GM18858 (cell line): ENCODE measurements at regions not wholly inside any gene's neighbourhood (a gene's known extent, or its start where the extent isn't known, plus 50 kb on each side); places are given as distances from the start of the nearest gene placed in this dataset.
"Not testable (repeated sequence)": the region's sequence is repeated elsewhere in the genome, so short reads cannot be mapped to it uniquely, and the experiment has no call there.

ENCODE experiments used
- ATAC-seq: cut with Tn5 transposase; IDR thresholded peaks from one replicate; pipeline ENCODE4 v1.9.1; 2021; ENCODE audit not compliant: unreplicated experiment

DNA sequence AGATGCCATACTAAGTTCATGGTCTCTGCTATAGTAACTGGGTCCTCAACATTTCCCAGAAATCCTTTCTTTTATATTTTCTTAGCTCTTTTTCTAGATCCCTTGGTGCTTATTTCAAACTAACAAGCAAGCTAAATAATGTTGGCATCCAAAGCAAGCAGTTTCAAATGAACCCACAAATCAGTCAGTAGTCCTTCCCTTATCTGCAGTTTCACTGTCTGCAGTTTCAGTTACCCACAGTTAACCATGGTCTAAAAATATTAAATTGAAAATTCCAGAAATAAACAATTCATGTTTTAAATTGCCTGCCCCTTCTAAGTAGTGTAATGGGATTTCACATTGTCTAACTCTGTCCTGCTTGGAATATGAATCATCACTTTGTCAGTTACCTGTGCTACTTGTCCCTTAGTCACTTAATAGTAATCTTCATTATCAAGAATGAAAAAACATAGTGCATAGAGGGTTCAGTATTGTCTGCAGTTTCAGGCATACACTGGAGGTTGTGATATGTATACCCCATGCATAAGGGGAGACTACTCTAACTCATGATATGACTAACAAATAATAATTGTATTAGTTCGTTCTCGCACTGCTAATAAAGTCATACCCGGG is 633.7 kb downstream of the MECOM start:
- ATAC-seq = no peak

DNA sequence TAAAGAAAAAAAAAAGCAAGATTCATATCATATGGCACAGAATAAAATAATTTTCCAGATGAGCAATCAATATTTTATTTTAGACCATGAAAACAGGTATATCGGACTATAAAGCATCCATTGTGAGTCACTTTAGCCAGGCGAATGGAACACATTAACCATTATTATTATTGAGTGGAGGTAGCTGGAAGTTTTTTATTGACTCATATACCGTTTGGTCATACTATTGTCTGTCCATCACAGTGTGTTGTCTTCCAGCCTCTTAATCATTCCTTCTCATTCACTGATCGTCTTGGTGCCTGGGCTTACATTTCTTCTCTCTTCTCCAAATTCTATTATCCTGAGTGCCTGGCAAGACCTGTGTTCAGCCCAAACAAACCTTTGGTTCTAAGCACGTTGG is 634.8 kb downstream of the MECOM start:
- no peak for ATAC-seq

DNA sequence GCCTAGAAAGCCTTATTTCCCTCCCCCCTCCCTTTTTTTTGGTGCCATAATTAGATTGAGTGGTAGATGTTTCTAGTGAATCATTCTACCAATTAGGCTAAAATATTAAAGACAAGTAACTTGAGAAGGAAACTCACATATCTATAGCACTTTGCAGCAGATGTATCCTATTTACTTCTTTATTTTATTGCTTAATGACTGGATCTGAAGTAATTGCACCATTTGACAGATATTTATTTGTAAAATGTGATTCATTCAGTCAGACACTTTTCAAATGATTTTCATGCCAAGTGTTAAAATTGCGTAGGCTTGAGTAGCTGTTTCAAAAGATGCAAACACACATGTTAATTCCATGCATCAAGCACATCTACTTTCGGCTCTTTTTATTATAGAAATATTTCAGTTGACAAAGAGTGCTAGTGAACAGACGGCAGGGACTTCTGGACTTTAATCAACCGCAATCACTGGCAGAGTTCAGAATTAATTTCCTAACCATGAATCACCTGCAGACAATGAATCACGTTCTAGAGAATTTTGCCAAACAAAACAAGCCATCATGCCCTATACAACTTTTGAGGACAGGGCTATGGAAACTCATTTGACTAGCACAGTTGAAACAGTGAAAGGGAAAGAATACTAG is 636.8 kb downstream of the MECOM start:
- ATAC-seq = no peak

DNA sequence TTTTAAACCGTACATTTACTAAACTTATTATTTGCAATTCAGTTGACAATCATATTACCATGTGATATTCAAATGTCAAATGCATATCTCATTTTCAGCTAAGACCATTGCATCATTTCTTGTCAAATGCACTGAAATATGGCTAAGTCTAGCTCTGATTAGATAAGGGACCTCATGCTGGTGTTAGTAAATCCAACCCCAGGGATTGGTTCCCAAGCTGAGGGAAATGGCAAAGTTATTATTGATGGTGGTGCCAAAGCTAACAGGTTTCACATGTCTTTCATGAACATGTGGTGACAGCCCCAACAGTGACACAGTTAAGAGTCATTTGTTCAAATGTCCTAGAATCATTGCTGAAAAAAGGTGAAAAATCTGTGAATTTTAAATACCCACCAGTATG is 641.1 kb downstream of the MECOM start:
- ATAC-seq = no peak

DNA sequence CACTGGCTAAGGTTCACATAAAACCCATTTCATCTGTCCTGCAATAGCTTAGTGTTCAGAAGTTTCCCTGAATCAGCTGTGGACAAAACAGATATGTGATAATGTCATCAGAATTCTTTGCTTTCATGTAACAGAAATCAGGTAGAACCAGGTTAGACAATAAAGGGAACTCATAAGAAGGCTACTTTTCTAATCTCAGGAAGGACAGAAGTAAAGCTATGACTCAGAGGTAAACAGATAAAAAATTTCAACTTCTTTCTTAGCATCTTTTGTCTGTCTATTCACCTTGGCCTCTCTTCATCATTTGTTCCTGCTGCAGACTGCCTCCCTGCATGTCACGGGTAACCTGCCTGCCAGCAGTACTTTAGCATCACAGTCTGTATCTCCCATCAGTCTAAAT is 643.1 kb downstream of the MECOM start:
- ATAC-seq = no peak

DNA sequence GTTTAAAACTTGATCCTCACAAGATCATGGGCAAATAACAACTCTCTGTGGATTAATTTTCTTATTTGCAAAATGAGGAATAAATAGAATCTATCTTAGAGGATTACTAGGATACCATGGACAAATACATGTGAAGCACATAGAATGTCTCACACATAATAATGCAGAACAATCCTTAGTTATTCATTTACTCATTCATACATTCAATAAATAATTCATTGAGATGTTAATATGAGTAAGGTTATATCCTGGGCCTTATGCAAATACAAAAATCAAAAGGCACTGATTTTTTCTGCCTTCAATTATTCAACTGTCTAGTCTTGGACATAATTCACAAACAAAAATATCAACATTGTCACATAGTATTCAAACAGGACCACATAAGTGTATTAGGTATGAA is 654.1 kb downstream of the MECOM start:
- ATAC-seq = no peak

DNA sequence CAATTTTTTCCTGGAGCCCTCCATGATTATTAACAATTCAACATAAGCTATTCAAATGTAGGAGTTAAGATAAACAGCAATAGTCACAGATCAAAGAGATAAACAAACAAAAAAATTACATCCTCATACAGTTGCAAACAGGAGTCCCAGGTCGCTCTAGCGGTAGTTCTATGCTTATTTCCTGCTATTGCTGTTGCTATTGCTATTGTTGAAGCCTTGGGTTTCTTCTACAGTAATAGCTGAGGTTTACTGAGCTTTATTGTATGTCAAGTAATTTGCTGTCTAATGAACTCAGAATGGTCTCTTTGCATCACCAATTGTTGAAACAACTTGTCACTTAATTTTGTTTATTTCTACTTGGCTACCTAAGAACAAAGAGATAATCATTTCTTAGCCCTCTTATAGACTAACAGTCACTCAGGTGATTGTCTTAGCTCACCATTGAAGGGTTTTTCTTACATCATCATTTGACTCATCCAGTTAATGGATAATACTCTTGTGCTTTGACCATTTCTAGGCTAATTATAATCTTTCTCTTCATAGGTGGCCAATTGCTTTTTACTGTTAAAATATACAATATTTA is 654.6 kb downstream of the MECOM start:
- ATAC-seq = no peak

DNA sequence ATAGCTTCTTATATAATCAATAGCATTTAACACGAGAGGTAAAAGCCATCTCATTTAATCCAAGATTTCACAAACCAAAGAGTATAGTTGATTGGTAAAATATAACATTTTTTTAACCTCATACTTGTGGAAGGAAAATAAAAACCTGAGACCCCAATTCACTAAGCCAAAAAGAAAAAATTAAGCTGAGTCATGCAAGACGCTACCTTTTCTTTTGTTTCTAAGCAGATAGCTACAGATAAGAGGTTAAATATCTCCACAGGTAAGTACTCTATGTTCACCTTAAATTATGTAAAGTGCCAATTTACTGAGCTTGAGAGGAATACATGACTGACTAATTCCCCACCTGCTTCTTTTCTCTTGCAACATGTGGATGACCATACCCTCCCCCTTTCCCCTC is 656.4 kb downstream of the MECOM start:
- ATAC-seq = no peak

DNA sequence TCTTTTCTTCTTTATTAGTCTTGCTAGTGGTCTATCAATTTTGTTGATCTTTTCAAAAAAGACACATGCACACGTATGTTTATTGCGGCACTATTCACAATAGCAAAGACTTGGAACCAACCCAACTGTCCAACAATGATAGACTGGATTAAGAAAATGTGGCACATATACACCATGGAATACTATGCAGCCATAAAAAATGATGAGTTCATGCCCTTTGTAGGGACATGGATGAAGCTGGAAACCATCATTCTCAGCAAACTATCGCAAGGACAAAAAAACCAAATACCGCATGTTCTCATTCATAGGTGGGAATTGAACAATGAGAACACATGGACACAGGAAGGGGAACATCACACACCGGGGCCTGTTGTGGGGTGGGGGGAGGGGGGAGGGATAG is 657.1 kb downstream of the MECOM start:
- not testable (repeated sequence) for ATAC-seq

DNA sequence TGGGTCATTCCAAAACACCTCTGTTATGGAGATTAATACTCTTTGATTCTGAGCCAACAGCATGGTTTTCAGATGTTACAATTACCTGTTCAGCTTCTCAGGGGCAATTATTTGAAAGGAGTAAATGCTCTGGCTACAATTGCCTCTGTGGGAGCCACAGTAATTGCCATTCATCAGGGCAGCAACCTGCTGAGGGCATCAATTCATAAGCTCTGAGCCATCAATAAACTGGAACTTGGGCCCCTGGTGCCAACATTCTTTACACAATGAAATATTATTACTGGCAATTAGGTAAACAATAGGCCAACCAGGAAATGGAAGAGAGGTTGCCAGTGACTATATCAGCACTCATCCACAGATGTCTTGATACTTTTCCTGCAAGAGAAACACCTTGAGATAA is 660.8 kb downstream of the MECOM start:
- no peak for ATAC-seq

DNA sequence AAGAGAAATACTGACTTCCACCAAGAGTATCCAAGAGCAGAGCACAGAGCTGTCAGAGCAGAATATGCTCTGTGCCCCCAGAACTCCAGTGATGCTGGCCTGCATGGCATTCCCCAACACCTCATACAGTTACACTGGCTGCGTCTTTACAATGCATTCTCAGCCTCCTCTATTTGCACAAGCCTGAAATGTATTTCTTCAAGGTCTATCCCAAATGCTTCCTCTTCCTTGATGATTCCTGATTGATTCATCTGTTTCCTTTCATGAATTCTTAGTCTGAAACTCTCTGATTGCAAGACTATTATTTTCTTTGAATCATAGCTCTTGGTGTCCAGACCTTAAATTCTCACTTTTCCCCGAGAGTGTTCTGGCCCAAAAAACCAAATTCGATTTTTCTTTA is 664.7 kb downstream of the MECOM start:
- ATAC-seq = no peak

DNA sequence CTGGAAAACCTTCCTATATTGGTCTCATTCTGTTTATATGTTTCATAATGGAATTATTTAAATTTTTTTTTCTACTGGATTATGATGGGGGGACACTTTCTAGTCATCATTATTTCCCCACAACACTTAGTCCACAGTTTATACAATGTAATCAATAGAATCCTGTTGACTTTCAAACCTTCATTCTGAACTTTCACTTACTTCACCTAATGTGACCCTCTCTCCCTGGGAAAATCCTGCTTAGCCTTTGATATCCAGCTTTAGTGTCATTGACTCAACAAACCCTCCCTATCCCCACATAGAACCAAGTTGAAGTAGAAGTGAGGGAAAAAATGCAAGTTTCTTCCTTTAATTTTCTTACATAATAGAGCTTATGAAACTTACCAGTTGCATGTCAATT is 666.0 kb downstream of the MECOM start:
- ATAC-seq = no peak

DNA sequence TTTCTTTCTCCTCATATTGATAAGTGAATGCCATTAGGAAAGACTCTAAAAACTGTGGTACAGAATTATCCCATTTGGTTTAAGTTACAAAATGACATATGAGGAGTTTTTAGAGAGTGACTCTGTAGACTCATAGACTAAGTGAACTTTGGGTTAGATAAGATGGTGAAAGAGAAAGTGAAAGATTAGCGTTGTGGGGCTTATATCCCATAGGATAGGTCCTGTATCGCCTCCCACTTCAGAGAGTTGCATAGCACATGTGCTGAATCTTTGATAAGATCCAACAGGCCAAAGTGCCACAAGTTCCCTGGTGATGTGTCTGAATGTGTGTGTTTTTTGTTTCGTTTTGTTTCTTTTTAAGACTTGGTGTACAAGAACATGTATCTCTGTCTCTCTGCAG is 666.9 kb downstream of the MECOM start:
- ATAC-seq = no peak

DNA sequence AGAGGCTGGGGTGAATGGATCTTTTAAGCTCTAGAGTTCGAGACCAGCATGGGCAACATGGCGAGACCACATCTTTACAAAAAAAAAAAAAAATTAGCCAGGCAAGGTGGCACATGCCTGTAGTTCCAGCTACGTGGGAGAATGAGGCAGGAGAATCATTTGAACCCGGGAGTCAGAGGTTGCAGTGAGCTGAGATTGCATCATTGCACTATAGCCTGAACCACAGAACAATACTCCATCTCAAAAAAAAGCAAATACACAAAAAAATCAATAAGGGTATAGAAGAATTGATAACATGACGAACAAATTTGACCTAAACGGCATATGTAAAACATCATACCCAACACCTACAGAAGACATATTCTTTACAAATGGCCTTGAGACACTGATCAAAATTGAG is 668.4 kb downstream of the MECOM start:
- no peak for ATAC-seq

DNA sequence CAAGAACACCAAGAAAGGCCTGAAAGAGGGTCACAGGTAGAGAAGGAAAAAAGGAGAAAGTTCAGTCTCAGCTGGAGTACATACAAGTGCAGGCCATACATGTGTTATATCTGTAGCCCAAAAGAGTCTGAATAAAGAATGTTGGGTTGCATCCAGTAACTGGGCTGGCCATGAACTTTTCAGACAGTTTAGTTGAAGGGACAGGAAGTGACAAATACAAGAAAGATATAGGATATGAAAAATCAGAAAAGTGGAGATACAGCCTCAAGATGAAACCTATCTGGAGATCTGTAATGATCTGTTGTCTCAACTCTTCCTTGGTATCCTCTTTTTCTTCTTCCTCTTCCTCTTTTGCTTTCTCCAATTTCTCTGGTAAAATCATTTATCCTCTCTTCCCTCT is 671.7 kb downstream of the MECOM start:
- no peak for ATAC-seq

DNA sequence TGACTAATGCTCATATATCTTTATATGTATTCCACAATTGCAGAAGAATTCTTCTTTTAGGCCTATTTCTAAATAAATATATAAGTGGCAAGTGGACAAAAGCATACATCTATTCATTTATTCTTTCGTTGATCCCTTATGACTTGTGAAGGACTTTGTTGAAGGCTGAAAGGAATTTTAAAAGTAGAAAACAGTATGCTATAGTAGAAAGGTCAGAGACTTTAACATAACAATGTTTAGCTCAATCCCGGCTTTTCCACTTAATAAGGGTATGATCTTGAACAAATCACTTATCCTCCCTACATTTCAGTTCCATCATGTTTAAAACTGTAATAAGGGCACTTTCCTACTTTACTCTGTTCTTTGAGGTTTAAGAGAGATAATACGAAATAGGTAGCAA is 672.9 kb downstream of the MECOM start:
- no peak for ATAC-seq

DNA sequence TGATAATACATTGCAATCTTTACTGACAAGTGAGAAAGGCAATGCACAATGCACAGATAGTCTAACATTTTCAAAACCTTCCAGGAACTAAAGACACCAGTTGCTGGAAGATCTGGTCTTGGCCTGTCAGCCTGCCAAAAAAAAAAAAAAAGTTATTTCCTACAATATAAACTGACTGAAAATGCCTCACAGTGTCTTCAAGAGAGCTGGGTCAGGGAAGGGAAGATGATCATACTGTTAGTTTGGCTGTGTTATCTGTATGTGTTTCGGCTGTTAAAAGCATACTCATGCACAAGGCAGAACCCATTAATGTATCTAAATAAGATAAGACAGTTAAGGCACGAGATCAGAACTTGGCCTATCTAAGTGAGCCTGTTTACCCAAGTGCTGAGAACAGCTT is 673.4 kb downstream of the MECOM start:
- ATAC-seq = no peak

DNA sequence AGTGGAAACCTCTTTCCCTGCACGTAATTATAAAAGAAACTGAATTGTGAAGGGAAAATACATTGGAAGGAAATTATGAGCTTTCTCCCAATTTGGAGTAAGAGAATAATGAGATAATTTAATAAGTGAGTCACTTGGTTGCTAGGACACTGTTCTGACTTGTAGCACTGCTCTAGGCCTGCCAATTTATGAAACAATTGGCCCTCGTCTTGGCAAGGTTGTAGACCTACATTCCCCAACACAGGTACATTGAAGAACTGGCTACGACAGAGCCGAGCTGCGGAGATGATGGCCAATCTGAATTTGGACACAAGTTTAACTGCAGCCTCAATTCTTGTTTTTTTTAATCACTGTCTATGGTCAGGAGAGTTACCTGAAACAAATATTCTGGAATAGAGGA is 674.1 kb downstream of the MECOM start:
- no peak for ATAC-seq

DNA sequence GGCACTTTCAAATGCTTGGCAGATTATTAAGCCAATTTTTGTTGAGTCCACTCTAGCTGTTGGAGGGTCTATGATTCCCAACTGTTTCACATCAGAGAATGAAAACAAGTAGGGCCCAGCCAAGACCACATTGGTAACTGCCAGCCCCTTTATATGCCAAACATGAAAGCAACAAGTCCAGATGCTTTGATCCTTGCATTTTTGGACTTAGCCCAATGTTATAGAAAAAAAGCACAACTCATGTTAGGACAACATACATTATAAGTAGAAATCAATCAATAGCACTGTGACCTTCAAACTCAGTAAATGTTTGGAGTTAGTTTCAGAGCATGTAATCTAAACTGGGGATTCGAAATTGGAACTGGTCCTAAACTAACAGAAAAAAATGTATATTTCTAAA is 674.7 kb downstream of the MECOM start:
- ATAC-seq = no peak

DNA sequence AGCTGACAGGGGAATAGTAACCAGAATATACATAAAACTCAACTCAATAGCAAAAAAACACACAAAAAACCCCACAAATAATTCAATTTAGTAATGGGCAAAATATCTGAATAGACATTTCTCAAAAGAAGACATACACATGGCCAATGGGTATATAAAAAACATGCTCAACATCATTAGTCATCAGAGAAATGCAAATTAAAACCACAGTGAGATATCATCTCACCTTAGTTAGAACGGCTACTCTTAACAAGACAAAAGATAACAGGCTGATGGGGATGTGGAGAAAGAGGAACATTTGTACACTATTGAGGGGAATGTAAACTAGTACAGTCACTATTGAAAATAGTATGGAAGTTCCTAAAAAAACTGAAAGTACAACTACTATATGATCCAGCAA is 678.6 kb downstream of the MECOM start:
- no peak for ATAC-seq

DNA sequence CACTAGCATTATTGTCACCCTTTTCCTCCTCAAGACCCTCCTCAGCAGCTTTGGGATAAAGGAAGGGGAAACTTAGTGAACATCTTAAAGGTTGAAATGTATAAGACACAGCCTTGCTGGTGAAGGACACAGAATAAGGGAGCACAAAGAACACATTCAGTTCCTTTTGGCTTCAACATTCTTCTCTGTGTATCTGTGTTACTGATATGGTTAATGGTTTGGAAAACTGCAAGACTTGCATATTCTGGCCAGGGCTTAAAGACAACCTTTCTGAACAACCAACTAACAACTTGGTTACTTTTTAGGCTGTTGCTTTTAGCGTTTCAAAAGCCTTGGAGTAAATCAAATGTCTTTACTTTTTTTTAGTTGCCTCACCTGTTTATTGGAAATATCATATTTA is 680.5 kb downstream of the MECOM start:
- ATAC-seq = no peak

DNA sequence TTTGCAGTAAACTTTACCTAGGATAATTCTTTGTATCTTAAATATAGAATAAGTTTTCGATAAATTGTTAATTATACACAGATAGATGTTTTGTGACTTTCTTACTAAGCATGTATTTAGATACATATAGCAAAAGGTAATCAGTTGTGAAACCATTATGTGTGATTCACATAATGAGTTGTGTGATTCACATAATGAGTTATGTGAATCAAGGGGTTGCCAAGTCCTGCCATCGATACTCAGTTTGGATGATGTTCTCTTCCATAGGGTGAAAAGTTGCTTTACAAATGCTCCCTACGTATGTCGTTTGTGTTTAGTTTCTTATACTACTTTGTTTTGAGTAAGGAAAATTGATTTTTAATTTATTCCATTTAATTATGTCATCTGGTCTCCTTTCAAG is 682.1 kb downstream of the MECOM start:
- ATAC-seq = no peak
